ENCODE measurements at regions not wholly inside any gene's neighbourhood (a gene's known extent, or its start where the extent isn't known, plus 50 kb on each side); places are given as distances from the start of the nearest gene placed in this dataset.

- TF ChIP-seq, protein P1, sequence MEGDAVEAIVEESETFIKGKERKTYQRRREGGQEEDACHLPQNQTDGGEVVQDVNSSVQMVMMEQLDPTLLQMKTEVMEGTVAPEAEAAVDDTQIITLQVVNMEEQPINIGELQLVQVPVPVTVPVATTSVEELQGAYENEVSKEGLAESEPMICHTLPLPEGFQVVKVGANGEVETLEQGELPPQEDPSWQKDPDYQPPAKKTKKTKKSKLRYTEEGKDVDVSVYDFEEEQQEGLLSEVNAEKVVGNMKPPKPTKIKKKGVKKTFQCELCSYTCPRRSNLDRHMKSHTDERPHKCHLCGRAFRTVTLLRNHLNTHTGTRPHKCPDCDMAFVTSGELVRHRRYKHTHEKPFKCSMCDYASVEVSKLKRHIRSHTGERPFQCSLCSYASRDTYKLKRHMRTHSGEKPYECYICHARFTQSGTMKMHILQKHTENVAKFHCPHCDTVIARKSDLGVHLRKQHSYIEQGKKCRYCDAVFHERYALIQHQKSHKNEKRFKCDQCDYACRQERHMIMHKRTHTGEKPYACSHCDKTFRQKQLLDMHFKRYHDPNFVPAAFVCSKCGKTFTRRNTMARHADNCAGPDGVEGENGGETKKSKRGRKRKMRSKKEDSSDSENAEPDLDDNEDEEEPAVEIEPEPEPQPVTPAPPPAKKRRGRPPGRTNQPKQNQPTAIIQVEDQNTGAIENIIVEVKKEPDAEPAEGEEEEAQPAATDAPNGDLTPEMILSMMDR (IDR thresholded peaks at IDR 0.05; ENCODE audit: control insufficient read depth, extremely low read depth, insufficient read depth), result 0 out of 2 replicates have a peak, but pooled peaks have one; percentile 15
- DNase-seq (ENCODE audit: low read depth), result no peak
- H3K4me3 ChIP-seq (ENCODE audit: low read depth, low read length), result no peak overlapping the region
These were observed 101.4 kb downstream of the GPAM start for GRCh38 chr10:112082120-112082519.

DNA sequence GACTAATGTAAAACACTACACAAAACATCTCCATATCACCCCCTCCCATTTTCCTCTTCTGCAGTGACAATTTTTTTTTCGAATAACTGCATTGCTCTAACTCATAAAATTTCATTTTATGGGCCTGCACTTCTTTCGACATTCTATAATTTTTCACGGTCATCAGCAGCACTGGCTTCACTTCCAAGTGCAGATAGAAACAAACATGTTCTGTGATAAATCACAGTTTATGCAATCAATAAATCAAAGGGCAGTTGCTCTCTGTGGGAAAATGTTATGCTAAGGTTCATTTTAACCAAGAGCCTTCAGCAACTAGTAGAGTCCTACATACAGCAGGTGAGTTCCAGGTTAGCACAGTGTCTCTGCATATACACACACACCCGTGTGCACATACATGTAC lies 100.1 kb downstream of the GPAM start:
- TF ChIP-seq, protein P1 (IDR thresholded peaks at IDR 0.05; ENCODE audit: control insufficient read depth, extremely low read depth, insufficient read depth), result no peak
- no peak overlapping the region for H3K4me3 ChIP-seq (ENCODE audit: low read depth, low read length)
- DNase-seq (ENCODE audit: low read depth), result no peak

DNA sequence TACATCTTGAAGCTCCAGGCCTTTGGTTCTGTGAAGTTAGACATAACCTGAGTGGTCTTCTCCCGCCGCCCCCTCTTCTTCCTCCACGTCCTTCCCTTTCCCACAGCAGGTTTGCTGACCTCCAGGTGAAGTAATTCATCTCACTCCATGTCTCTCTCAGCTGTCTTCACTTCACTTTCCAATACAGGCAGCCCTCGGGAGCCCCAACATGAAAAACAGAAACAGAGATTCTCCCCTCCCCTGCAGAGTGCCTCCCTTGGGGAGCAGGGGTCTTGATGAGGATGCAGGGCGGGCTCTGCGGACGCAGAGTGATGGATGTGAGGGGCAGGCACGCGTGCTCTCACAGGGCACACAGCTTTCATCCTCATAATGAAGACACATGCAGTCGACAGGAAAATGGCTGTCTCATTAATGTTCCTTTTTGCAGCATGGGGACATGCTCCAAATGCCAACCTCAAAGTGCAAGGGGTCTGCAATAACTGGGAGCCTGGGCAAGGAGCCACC lies 95.6 kb downstream of the GPAM start:
- no peak for DNase-seq (ENCODE audit: low read depth)
- TF ChIP-seq, protein P1 (IDR thresholded peaks at IDR 0.05; ENCODE audit: control insufficient read depth, extremely low read depth, insufficient read depth), result no peak
- H3K4me3 ChIP-seq (ENCODE audit: low read depth, low read length), result no peak overlapping the region

DNA sequence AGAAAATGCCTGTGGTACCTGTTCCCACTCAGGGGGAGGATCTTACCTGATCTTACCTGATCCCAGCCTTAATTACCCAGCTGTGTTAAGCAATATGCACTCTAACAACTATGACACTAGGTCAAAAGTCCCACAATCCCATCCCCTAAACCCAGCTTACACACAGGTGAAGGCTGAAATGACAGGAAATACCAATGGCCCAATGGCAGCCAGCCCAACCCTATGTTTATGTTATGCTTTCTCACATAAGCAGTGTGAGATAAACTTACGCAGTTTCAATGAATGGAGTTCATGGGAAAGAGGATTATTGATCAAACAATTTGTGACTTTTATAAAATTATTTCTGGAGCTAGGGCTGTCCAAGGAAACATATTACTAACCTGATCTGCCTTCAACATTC lies 91.9 kb downstream of the GPAM start:
- TF ChIP-seq, protein P1 (IDR thresholded peaks at IDR 0.05; ENCODE audit: control insufficient read depth, extremely low read depth, insufficient read depth), result no peak
- no peak overlapping the region for H3K4me3 ChIP-seq (ENCODE audit: low read depth, low read length)
- no peak for DNase-seq (ENCODE audit: low read depth)

GRCh38 chr10:112092519-112092918 lies 91.0 kb downstream of the GPAM start:
- H3K4me3 ChIP-seq (ENCODE audit: low read depth, low read length), result no peak overlapping the region

DNA sequence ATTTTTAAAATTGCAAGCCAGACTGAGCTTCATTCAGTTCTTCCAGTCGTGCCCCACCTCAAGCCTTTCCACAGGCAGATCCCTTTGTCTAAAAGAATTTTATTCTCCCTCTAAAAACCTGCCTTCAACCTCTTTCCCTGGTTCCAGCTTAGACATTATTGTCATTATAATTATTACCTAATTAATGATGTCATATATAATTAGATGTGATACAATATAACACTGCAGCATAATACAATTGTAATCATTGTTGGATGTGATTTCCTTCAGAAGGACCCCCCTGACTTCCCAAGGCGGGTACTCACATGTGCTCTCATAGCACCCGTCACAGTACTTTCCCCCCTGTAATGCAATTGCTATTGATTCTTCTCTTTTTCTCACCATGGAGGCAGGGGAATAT lies 88.6 kb downstream of the GPAM start:
- DNase-seq (ENCODE audit: low read depth), result no peak
- TF ChIP-seq, protein P1 (IDR thresholded peaks at IDR 0.05; ENCODE audit: control insufficient read depth, extremely low read depth, insufficient read depth), result no peak
- no peak overlapping the region for H3K4me3 ChIP-seq (ENCODE audit: low read depth, low read length)

More at GRCh38 chr10:112092519-112092918, 91.0 kb downstream of the GPAM start:
- DNase-seq (ENCODE audit: low read depth), result no peak
- TF ChIP-seq, protein P1 (IDR thresholded peaks at IDR 0.05; ENCODE audit: control insufficient read depth, extremely low read depth, insufficient read depth), result no peak

GRCh38 chr10:112095731-112096130 lies 87.8 kb downstream of the GPAM start:
- no peak for DNase-seq (ENCODE audit: low read depth)
- H3K4me3 ChIP-seq (ENCODE audit: low read depth, low read length), result no peak overlapping the region
- TF ChIP-seq, protein P1 (IDR thresholded peaks at IDR 0.05; ENCODE audit: control insufficient read depth, extremely low read depth, insufficient read depth), result no peak

Data from LNCaP clone FGC (cell line).